H9 (cell line): ENCODE measurements at regions not wholly inside any gene's neighbourhood (a gene's known extent, or its start where the extent isn't known, plus 50 kb on each side); places are given as distances from the start of the nearest gene placed in this dataset.

ENCODE experiments used
- DNase-seq: peaks from one replicate; pipeline ENCODE4 v3.0.0-alpha.2; 2017
- H2AFZ ChIP-seq: one replicate; pipeline ENCODE4 v1.6.1; 2013; ENCODE audit warnings: mild to moderate bottlenecking, low read length, control low read depth, moderate library complexity
- H2AK5ac ChIP-seq: 2 replicates; pipeline ENCODE4 v1.6.1; 2013; ENCODE audit warnings: low read length, control low read depth, mixed read lengths; ENCODE audit not compliant: insufficient read length
- H2BK120ac ChIP-seq: one replicate; pipeline ENCODE4 v1.6.1; 2013; ENCODE audit warnings: low read depth, mild to moderate bottlenecking, low read length, control low read depth, inconsistent platforms; ENCODE audit not compliant: poor library complexity, severe bottlenecking
- H2BK12ac ChIP-seq: 2 replicates; pipeline ENCODE4 v1.6.1; 2013; ENCODE audit warnings: low read length, control low read depth, mixed read lengths, low read depth; ENCODE audit not compliant: insufficient read length
- H2BK15ac ChIP-seq: 2 replicates; pipeline ENCODE4 v1.6.1; 2013; ENCODE audit warnings: low read depth, low read length, control low read depth
- H2BK20ac ChIP-seq: one replicate; pipeline ENCODE4 v1.6.1; 2013; ENCODE audit warnings: low read depth, mild to moderate bottlenecking, low read length, control low read depth, inconsistent platforms; ENCODE audit not compliant: poor library complexity, severe bottlenecking
- H2BK5ac ChIP-seq: 2 replicates; pipeline ENCODE4 v1.6.1; 2013; ENCODE audit warnings: low read length, control low read depth, mixed read lengths; ENCODE audit not compliant: insufficient read length
- H3K14ac ChIP-seq: 2 replicates; pipeline ENCODE4 v1.6.1; 2013; ENCODE audit warnings: low read length, control low read depth; ENCODE audit not compliant: insufficient read depth
- H3K18ac ChIP-seq: 2 replicates; pipeline ENCODE4 v1.6.1; 2013; ENCODE audit warnings: low read depth, mild to moderate bottlenecking, mixed read lengths, low read length, control low read depth; ENCODE audit not compliant: insufficient read length
- H3K23ac ChIP-seq: 2 replicates; pipeline ENCODE4 v1.6.1; 2013; ENCODE audit warnings: low read length, control low read depth, mixed read lengths, low read depth; ENCODE audit not compliant: insufficient read length
- H3K23me2 ChIP-seq: 2 replicates; pipeline ENCODE4 v1.6.1; 2013; ENCODE audit warnings: low read depth, mild to moderate bottlenecking, mixed read lengths, low read length, control low read depth; ENCODE audit not compliant: insufficient read length, poor library complexity, severe bottlenecking
- H3K27ac ChIP-seq: 2 replicates; pipeline ENCODE4 v1.5.1; 2013; ENCODE audit warnings: low read length, control low read depth, mixed read lengths, low read depth; ENCODE audit not compliant: insufficient read length
- H3K27me3 ChIP-seq: 2 replicates; pipeline ENCODE4 v1.6.1; 2013; ENCODE audit warnings: low read length, control low read depth, inconsistent platforms; ENCODE audit not compliant: insufficient read depth
- H3K4ac ChIP-seq: 2 replicates; pipeline ENCODE4 v1.6.1; 2013; ENCODE audit warnings: low read depth, mild to moderate bottlenecking, control low read depth, inconsistent platforms, low read length, moderate library complexity
- H3K4me1 ChIP-seq: 2 replicates; pipeline ENCODE4 v1.6.1; 2013; ENCODE audit warnings: low read length, control low read depth, inconsistent platforms; ENCODE audit not compliant: insufficient read depth
- H3K4me2 ChIP-seq: 2 replicates; pipeline ENCODE4 v1.6.1; 2013; ENCODE audit warnings: low read length, control low read depth, mixed read lengths; ENCODE audit not compliant: insufficient read length, insufficient read depth
- H3K56ac ChIP-seq: 2 replicates; pipeline ENCODE4 v1.6.1; 2013; ENCODE audit warnings: low read depth, mild to moderate bottlenecking, mixed read lengths, low read length, control low read depth; ENCODE audit not compliant: insufficient read length
- H3K79me1 ChIP-seq: 2 replicates; pipeline ENCODE4 v1.6.1; 2013; ENCODE audit warnings: low read depth, mild to moderate bottlenecking, moderate library complexity, low read length, control low read depth, inconsistent platforms; ENCODE audit not compliant: insufficient read depth, poor library complexity, severe bottlenecking
- H3K79me2 ChIP-seq: 2 replicates; pipeline ENCODE4 v1.6.1; 2013; ENCODE audit warnings: low read length, control low read depth, inconsistent platforms; ENCODE audit not compliant: insufficient read depth
- H3K9ac ChIP-seq: 2 replicates; pipeline ENCODE4 v1.6.1; 2013; ENCODE audit warnings: low read length, control low read depth, mixed read lengths; ENCODE audit not compliant: insufficient read length; ENCODE audit errors: extremely low read depth
- H3K9me3 ChIP-seq: one replicate; pipeline ENCODE4 v1.6.1; 2013; ENCODE audit warnings: low read depth, low read length, inconsistent platforms; ENCODE audit not compliant: control insufficient read depth
- H3T11ph ChIP-seq: one replicate; pipeline ENCODE4 v1.6.1; 2013; ENCODE audit warnings: mild to moderate bottlenecking, low read length, control low read depth, inconsistent platforms
- H4K20me1 ChIP-seq: one replicate; pipeline ENCODE4 v1.6.1; 2013; ENCODE audit not compliant: control insufficient read depth, insufficient read length, insufficient read depth
- H4K5ac ChIP-seq: 2 replicates; pipeline ENCODE4 v1.6.1; 2013; ENCODE audit warnings: low read depth, mild to moderate bottlenecking, mixed read lengths, low read length, control low read depth; ENCODE audit not compliant: insufficient read length
- H4K8ac ChIP-seq: replicated peaks from 2 replicates; pipeline ENCODE4 v1.6.1; 2013; ENCODE audit warnings: low read length, control low read depth, mixed read lengths, low read depth; ENCODE audit not compliant: insufficient read length
- H4K91ac ChIP-seq: 2 replicates; pipeline ENCODE4 v1.6.1; 2013; ENCODE audit warnings: low read depth, mild to moderate bottlenecking, moderate library complexity, mixed read lengths, low read length, control low read depth; ENCODE audit not compliant: insufficient read length
- H3K27ac Mint-ChIP-seq, 3 experiments: 2 replicates in 2 of 3; 3 replicates in 1 of 3; pipeline ENCODE4 v1.8.0; 2020 to 2021; ENCODE audit warnings: mixed read lengths in 3 of 3, mild to moderate bottlenecking in 1 of 3, moderate library complexity in 1 of 3
- H3K27me3 Mint-ChIP-seq: 2 replicates; pipeline ENCODE4 v1.8.0; 2021; ENCODE audit warnings: low read depth, mild to moderate bottlenecking, moderate library complexity, mixed read lengths
- H3K36me3 Mint-ChIP-seq, 3 experiments: 2 replicates in 2 of 3; 3 replicates in 1 of 3; pipeline ENCODE4 v1.8.0; 2020 to 2021; ENCODE audit warnings: low read depth in 3 of 3, mixed read lengths in 3 of 3; ENCODE audit not compliant: insufficient read depth in 1 of 3
- H3K4me1 Mint-ChIP-seq, 2 experiments: 2 replicates each; pipeline ENCODE4 v1.8.0; 2020; ENCODE audit warnings: mixed read lengths in 2 of 2
- H3K4me3 Mint-ChIP-seq, 2 experiments: 2 replicates in 1 of 2; 3 replicates in 1 of 2; pipeline ENCODE4 v1.8.0; 2020 to 2021; ENCODE audit warnings: mild to moderate bottlenecking in 2 of 2, mixed read lengths in 2 of 2, moderate library complexity in 1 of 2
- H3K9me3 Mint-ChIP-seq, 2 experiments: 2 replicates in 1 of 2; 3 replicates in 1 of 2; pipeline ENCODE4 v1.8.0; 2020; ENCODE audit warnings: mild to moderate bottlenecking in 2 of 2, mixed read lengths in 2 of 2, moderate library complexity in 1 of 2
- WGBS: extraction: QIAGEN DNeasy Blood & Tissue Kit; methylation state at CpG from one replicate; pipeline ENCODE4 v1.1.7; 2013; ENCODE audit warnings: missing lambda C conversion rate, low lambda C conversion rate, mixed read lengths; ENCODE audit not compliant: insufficient read length; ENCODE audit errors: extremely low coverage; 5-methylcytosine and 5-hydroxymethylcytosine counted together
- TF ChIP-seq, protein P1 (sequence below): fragments of 200-600 bp; sonication (generic); conservative IDR thresholded peaks from 3 replicates; pipeline ENCODE4 v1.8.0; 2021; ENCODE audit warnings: antibody characterized with exemption, mild to moderate bottlenecking

- Histone ChIP-seq H2BK15ac (no peak overlapping the region), H3K4me1 (no peaks in the 10 kb centered on the region), H3K4ac (no peak overlapping the region), H4K8ac (no peak overlapping the region), H3K23me2 (peaks cover 4% of the 10 kb centered on the region), H3K27ac (no peak overlapping the region), H3K23ac (no peak overlapping the region), H3K14ac (no peak overlapping the region), H2BK20ac (no peak overlapping the region), H3K79me1 (no peaks in the 10 kb centered on the region), H3K4me2 (no peak overlapping the region), H3K9ac (no peak overlapping the region), H3T11ph (no peak overlapping the region), H2BK120ac (no peak overlapping the region), H3K79me2 (no peaks in the 10 kb centered on the region; the same call in 1 of the 2 replicates), H3K27me3 (no peaks in the 10 kb centered on the region), H4K20me1 (peaks cover 5% of the 10 kb centered on the region), H2BK12ac (no peak overlapping the region), H2AFZ (no peak overlapping the region), H4K91ac (no peak overlapping the region), H3K56ac (no peak overlapping the region), H3K9me3 (no peaks in the 10 kb centered on the region), H2BK5ac (no peak overlapping the region), H4K5ac (no peak overlapping the region), H2AK5ac (no peak overlapping the region), H3K18ac (no peak overlapping the region)
- no CpG with 5 or more reads among the region's 13 CpGs for WGBS
- TF ChIP-seq, protein P1, sequence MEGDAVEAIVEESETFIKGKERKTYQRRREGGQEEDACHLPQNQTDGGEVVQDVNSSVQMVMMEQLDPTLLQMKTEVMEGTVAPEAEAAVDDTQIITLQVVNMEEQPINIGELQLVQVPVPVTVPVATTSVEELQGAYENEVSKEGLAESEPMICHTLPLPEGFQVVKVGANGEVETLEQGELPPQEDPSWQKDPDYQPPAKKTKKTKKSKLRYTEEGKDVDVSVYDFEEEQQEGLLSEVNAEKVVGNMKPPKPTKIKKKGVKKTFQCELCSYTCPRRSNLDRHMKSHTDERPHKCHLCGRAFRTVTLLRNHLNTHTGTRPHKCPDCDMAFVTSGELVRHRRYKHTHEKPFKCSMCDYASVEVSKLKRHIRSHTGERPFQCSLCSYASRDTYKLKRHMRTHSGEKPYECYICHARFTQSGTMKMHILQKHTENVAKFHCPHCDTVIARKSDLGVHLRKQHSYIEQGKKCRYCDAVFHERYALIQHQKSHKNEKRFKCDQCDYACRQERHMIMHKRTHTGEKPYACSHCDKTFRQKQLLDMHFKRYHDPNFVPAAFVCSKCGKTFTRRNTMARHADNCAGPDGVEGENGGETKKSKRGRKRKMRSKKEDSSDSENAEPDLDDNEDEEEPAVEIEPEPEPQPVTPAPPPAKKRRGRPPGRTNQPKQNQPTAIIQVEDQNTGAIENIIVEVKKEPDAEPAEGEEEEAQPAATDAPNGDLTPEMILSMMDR, result no peak
- Mint-ChIP-seq H3K9me3 (no peaks in the 10 kb centered on the region), H3K27ac (peak overlapping the region in 2 of 3 experiments; percentile 64 to 92; a peak in 4 of 7 replicates), H3K4me1 (peaks cover 14 to 17% of the 10 kb centered on the region in 2 experiments), H3K27me3 (no peaks in the 10 kb centered on the region), H3K4me3 (peak overlapping the region in 1 of 2 experiments; percentile 56; a peak in 2 of 5 replicates), H3K36me3 (no peaks in the 10 kb centered on the region)
- no peak for DNase-seq
Measured at GRCh38 chr22:48580481-48580970, 1247.1 kb downstream of the BRD1 start.
